ENCODE measurements at regions not wholly inside any gene's neighbourhood (a gene's known extent, or its start where the extent isn't known, plus 50 kb on each side); places are given as distances from the start of the nearest gene placed in this dataset.
A peak's percentile ranks its signal among the peaks of the same experiment; 100 is the strongest.

GRCh38 chr2:83764447-83765005, 694.6 kb downstream of the SUCLG1 start:
- H3K4me1 ChIP-seq: no peaks in the 10 kb centered on the region
- H3K4me3 ChIP-seq: no peak overlapping the region
- H3K4me2 ChIP-seq: no peak overlapping the region
- H3K27ac ChIP-seq: no peak overlapping the region
- no peak for TF ChIP-seq Cebpa-rat (IDR thresholded peaks at IDR 0.05)
- H3K9me3 ChIP-seq (replicated peaks in 1 of 11): peaks cover 13 to 32% (median 24%) of the 10 kb centered on the region in 11 experiments
- H4K20me1 ChIP-seq: no peaks in the 10 kb centered on the region
- H3K27me3 ChIP-seq: no peaks in the 10 kb centered on the region
- H3K36me3 ChIP-seq: no peaks in the 10 kb centered on the region
- no peak overlapping the region for H3K9ac ChIP-seq

DNA sequence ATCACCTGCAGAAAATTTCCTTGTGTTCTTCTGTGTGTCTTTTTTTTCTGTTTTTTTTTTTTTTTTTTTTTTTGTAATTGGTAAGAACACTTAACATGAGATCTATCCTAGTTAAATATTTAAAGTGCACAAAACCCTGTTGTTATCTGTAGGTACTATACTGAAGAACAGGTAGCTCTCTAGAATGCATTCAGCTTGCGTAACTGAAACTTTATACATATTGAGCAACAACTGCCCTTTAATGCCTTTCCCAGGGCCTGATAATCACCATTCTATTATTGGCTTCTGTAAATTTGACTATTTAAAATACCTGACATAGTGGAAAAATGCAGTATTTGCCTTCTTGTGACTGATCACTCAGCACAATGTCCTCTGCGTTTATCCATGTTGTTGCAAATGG, 701.8 kb downstream of the SUCLG1 start:
- H4K20me1 ChIP-seq: no peaks in the 10 kb centered on the region
- no peak overlapping the region for H3K27ac ChIP-seq
- no peak overlapping the region for H3K4me3 ChIP-seq
- H3K9ac ChIP-seq: no peak overlapping the region
- H3K9me3 ChIP-seq (replicated peaks in 1 of 11): peaks cover 13 to 33% (median 27%) of the 10 kb centered on the region in 11 experiments
- H3K4me2 ChIP-seq: no peak overlapping the region
- no peaks in the 10 kb centered on the region for H3K27me3 ChIP-seq
- peaks cover 0 to 9% (median 4%) of the 10 kb centered on the region in 10 experiments; a peak in 6 of 20 replicates for H3K4me1 ChIP-seq
- TF ChIP-seq Cebpa-rat (IDR thresholded peaks at IDR 0.05): no peak
- no peaks in the 10 kb centered on the region for H3K36me3 ChIP-seq

- Histone ChIP-seq H3K4me3 (no peak overlapping the region), H3K4me2 (no peak overlapping the region), H3K9me3 (replicated peaks in 1 of 11) (peaks cover 8 to 27% (median 21%) of the 10 kb centered on the region in 11 experiments), H3K27me3 (no peaks in the 10 kb centered on the region), H3K27ac (no peak overlapping the region), H4K20me1 (no peaks in the 10 kb centered on the region), H3K4me1 (peaks cover 0 to 10% (median 5%) of the 10 kb centered on the region in 10 experiments; a peak in 6 of 20 replicates), H3K36me3 (no peaks in the 10 kb centered on the region), H3K9ac (no peak overlapping the region)
- no peak for TF ChIP-seq Cebpa-rat (IDR thresholded peaks at IDR 0.05)
Measured at GRCh38 chr2:83756219-83756618, 702.9 kb downstream of the SUCLG1 start.

GRCh38 chr2:83747141-83747540, 711.9 kb downstream of the SUCLG1 start:
- Histone ChIP-seq H3K4me2 (peak overlapping the region in 5 of 11 experiments; percentile 6 to 36 (median 24); a peak in 7 of 22 replicates), H3K4me3 (no peak overlapping the region), H3K27me3 (no peaks in the 10 kb centered on the region), H3K4me1 (peaks cover 0 to 12% (median 5%) of the 10 kb centered on the region in 10 experiments; a peak in 14 of 20 replicates), H4K20me1 (no peaks in the 10 kb centered on the region), H3K9ac (no peak overlapping the region), H3K36me3 (no peaks in the 10 kb centered on the region), H3K9me3 (replicated peaks in 1 of 11) (peaks cover 0 to 14% (median 0%) of the 10 kb centered on the region in 11 experiments; a peak in 5 of 22 replicates), H3K27ac (peak overlapping the region in 4 of 11 experiments; percentile 28 to 55 (median 33); a peak in 6 of 22 replicates)
- TF ChIP-seq Cebpa-rat (IDR thresholded peaks at IDR 0.05): no peak

- Histone ChIP-seq H3K9ac (no peak overlapping the region), H3K36me3 (peaks cover 0 to 4% (median 0%) of the 10 kb centered on the region in 11 experiments; a peak in 1 of 22 replicates), H3K27ac (no peak overlapping the region), H3K4me2 (no peak overlapping the region), H3K4me3 (no peak overlapping the region), H3K9me3 (replicated peaks in 1 of 11) (peaks cover 19 to 37% (median 21%) of the 10 kb centered on the region in 11 experiments), H3K4me1 (peaks cover 0 to 12% (median 5%) of the 10 kb centered on the region in 10 experiments; a peak in 12 of 20 replicates), H3K27me3 (no peaks in the 10 kb centered on the region), H4K20me1 (no peaks in the 10 kb centered on the region)
- no peak for TF ChIP-seq Cebpa-rat (IDR thresholded peaks at IDR 0.05)
Measured at GRCh38 chr2:83744855-83745254, 714.2 kb downstream of the SUCLG1 start.

- H3K4me2 ChIP-seq: no peak overlapping the region
- H3K4me1 ChIP-seq: peaks cover 0 to 6% (median 4%) of the 10 kb centered on the region in 10 experiments; a peak in 12 of 20 replicates
- H3K36me3 ChIP-seq: peaks cover 0 to 4% (median 0%) of the 10 kb centered on the region in 11 experiments; a peak in 1 of 22 replicates
- H3K27me3 ChIP-seq: no peaks in the 10 kb centered on the region
- TF ChIP-seq Cebpa-rat (IDR thresholded peaks at IDR 0.05): no peak
- H3K9me3 ChIP-seq (replicated peaks in 1 of 11): peaks cover 25 to 43% (median 29%) of the 10 kb centered on the region in 11 experiments
- no peaks in the 10 kb centered on the region for H4K20me1 ChIP-seq
- H3K9ac ChIP-seq: no peak overlapping the region
- no peak overlapping the region for H3K27ac ChIP-seq
- H3K4me3 ChIP-seq: no peak overlapping the region
Measured at GRCh38 chr2:83742117-83742782, 716.8 kb downstream of the SUCLG1 start.

- Histone ChIP-seq H3K4me2 (no peak overlapping the region), H3K4me1 (no peaks in the 10 kb centered on the region), H3K4me3 (no peak overlapping the region), H3K27me3 (no peaks in the 10 kb centered on the region), H3K9me3 (replicated peaks in 1 of 11) (no peaks in the 10 kb centered on the region), H4K20me1 (no peaks in the 10 kb centered on the region), H3K27ac (no peak overlapping the region), H3K36me3 (no peaks in the 10 kb centered on the region), H3K9ac (no peak overlapping the region)
- TF ChIP-seq Cebpa-rat (IDR thresholded peaks at IDR 0.05): no peak
Measured at GRCh38 chr2:83730223-83730622, 728.9 kb downstream of the SUCLG1 start.

GRCh38 chr2:83725735-83726134, 733.3 kb downstream of the SUCLG1 start:
- no peaks in the 10 kb centered on the region for H3K9me3 ChIP-seq (replicated peaks in 1 of 11)
- H4K20me1 ChIP-seq: no peaks in the 10 kb centered on the region
- no peaks in the 10 kb centered on the region for H3K4me1 ChIP-seq
- H3K4me3 ChIP-seq: no peak overlapping the region
- no peak overlapping the region for H3K27ac ChIP-seq
- TF ChIP-seq Cebpa-rat (IDR thresholded peaks at IDR 0.05): no peak
- H3K36me3 ChIP-seq: no peaks in the 10 kb centered on the region
- no peak overlapping the region for H3K9ac ChIP-seq
- H3K4me2 ChIP-seq: no peak overlapping the region
- no peaks in the 10 kb centered on the region for H3K27me3 ChIP-seq

GRCh38 chr2:83705146-83705545, 753.9 kb downstream of the SUCLG1 start:
- no peaks in the 10 kb centered on the region for H3K9me3 ChIP-seq (replicated peaks in 1 of 11)
- no peak overlapping the region for H3K27ac ChIP-seq
- no peak for TF ChIP-seq Cebpa-rat (IDR thresholded peaks at IDR 0.05)
- H3K9ac ChIP-seq: no peak overlapping the region
- H3K4me3 ChIP-seq: no peak overlapping the region
- no peaks in the 10 kb centered on the region for H3K4me1 ChIP-seq
- no peaks in the 10 kb centered on the region for H3K27me3 ChIP-seq
- H3K4me2 ChIP-seq: no peak overlapping the region
- no peaks in the 10 kb centered on the region for H3K36me3 ChIP-seq
- no peaks in the 10 kb centered on the region for H4K20me1 ChIP-seq
